HCEC 1CT (cell line): ENCODE measurements at regions not wholly inside any gene's neighbourhood (a gene's known extent, or its start where the extent isn't known, plus 50 kb on each side); places are given as distances from the start of the nearest gene placed in this dataset.

ENCODE experiments used
- DNase-seq: peaks from one replicate; pipeline ENCODE4 v3.0.0-alpha.2; 2017

DNA sequence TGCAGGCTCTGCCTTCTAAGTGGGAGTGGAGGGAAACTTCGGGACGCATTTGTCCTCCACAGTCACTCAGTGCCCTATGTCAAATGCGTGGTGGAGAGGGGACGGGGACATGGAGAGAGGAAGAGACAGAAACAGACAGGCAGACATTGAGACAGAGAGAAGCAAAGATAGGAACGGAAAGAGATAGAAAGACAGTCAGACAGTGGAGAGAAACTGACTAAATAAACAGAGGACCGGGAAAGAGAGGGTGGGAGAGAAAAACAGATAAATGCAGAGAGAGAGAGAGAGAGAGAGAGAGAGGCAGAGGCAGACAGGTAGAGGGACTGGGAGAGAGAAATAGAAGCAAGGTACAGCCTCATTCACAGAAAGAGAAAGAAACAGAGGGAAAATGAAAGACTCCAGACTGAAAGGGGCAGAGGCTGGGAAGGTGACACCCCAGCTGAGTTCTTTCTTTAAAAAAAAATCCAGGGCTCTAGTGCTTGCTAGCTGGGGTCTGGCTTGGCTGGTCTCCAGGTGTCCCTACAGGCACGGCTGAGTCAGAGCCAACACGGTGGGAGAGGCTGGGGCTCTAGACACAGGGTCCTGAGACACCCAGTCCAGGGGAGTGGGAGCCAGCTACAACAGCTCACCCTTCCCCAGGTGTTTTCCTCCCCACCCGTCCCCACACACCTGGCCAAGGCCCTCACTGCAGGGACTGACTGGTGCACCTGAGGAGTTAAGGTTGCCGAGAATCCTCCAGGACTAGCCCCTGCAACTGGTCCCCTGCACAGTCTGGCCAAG is 506.1 kb upstream of the PROK2 start:
- DNase-seq: no peak

DNA sequence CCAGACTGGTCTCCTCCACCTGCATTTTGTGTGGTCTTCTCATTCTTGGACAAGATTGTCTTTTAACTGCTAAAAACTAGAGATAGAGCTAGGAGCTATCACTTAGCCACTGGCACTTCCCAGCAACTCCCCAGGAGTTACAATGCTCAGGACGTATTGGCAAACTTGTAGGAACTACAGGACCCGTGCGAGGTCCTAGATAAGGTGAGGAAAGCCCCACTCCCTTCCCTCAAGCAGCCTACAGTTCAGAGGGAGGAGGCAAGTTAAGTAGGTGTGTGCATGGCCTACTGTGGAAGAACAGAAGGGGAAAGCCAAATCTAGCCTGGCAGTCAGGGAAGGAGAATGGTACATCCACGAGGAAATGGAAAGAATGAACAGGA is 504.7 kb upstream of the PROK2 start:
- no peak for DNase-seq

DNA sequence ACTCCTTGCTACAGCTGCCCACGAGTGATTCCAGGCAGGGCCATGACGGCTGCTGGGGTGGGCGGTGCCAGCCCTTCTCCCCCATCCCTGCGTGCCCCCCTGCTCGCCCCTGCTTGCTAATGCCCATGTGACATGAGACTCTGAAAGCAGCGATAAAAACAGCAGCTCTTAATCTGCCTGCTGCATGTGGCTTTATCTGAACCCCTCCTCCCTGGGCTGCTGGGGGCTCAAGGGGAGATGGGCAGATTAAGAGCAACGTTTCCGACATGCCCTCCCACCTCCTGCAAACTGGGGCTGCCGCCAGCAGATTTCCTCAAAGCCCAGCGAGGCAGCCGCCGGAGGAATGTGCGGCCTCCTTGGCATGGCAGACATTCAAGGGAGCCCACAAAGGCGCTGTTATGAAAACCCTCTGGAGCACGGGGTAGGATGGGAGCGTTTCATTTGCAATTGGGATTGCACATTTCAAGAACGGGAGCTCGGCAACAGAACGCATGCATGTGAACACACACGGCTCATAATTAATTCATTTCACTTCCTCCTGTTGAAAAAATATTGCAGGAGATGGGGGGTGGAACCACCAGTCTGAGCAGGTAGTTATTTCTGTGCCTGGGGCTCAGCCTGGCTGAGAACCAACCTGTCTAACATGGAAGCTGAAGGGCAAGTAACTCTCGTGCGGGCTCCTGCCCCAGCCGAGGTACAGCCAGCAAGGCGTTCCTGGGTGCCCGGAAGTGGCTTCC is 504.2 kb upstream of the PROK2 start:
- DNase-seq: peak; percentile 19

DNA sequence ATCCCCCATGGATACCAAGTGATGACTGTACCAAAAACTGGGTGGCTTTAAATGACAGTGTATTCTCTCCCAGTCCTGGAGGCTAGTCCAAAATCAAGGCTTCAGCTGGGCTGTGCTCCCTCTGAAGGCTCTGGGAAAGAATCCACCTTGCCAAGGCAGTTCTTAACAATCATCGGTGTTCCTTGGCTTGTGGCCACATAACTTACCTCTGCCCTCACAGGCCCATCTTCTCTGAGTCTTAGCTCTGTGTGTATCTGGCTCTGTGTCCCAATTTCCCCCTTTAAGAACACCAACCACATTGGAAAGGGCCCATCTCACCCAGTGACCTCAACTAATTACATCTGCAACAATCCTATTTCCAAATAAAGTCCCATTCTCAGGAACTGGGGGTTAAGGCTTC is 503.0 kb upstream of the PROK2 start:
- no peak for DNase-seq

DNA sequence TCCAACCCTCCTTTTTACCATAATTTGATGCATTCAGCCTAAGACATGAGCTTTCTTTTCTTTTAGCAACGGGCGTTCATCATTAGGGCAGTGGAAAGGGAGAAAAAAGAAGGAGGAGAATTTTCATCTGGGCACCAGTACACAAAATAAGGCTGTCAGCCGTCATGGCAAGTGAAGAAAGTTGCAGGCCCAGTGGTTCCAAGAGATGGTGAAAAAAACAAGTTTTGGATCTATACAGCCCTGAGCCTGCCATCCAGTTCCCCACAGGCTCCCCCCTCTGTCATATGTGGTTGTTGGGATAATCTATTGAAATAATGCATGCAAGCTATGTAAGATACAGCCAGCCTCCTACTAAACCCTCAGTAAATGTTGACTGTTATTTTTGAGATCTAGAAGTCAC is 500.6 kb upstream of the PROK2 start:
- no peak for DNase-seq

DNA sequence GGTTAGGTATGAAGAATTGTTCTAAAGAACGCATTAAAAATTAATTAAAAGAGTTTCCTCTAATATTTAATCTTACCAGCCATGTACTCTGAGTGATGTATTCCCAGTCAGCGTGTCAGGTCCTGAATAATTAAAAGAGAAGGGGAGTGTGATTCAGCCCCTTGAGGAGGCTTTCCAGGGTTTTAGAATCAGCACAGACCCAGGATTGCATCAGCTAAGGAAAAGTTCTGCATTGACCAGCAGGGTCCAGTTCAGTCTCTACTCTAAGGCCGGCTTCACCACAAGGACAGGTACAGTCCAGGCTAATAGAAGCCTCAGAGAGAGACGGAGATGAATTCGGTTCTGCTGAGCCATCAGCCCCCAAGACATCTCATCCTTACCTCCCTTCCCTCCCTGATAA is 499.5 kb upstream of the PROK2 start:
- no peak for DNase-seq

DNA sequence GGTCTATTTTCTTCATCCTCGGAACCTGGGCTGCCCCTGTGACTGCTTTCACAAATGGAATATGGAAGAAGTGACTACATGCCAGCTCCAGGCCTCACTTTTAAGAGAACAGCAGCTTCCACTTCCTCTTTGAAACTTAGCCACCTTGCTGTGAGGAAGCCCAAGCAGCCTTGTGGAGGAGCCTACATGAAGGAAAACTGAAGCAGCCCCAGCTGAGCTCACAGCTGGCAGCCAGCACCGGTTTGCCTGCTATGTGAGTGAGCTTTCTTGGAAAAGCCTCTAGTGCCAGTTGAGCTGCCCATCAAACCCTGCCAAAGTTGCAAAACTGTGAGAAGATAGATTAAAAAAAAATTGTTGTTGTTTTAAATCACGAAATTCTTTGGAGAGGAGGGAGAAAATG is 498.0 kb upstream of the PROK2 start:
- no peak for DNase-seq

DNA sequence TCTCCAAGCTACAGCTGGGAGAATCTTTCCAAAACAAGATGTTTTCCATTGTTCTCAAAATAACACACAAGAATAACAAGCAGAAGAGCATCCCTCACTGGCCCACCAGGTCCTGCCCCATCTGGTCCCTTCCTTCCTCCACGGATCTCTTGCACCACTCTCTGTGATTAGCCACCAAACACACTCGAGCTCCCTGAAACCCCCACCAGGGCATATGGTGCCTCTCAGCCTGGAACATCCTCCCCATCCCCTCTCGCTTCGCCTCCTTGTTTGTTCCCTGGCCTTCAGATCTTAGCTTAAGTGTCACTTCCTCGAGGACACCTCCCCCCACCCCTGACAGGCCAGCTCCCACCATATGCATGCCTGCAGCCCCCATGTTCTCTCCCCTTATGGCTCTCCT is 496.6 kb upstream of the PROK2 start:
- DNase-seq: no peak

DNA sequence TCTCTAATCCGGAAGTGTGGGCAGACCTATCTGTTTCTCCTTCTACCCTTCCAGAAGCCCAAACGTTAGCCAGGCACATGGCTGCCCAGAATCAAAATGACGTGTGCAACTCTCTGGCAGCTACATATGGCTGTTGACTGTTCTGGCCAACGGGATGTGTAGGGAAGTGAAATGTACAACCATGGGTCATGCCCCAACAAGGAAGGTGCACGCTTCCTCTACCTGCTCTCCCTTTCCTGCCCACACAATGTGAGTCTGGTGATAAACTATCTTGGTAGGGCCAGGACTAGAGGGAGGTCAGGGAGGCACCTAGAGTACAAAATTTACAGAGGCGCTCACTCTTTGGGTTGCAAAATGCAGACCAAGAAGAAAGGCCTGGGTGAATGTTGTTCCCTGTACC is 495.9 kb upstream of the PROK2 start:
- no peak for DNase-seq

DNA sequence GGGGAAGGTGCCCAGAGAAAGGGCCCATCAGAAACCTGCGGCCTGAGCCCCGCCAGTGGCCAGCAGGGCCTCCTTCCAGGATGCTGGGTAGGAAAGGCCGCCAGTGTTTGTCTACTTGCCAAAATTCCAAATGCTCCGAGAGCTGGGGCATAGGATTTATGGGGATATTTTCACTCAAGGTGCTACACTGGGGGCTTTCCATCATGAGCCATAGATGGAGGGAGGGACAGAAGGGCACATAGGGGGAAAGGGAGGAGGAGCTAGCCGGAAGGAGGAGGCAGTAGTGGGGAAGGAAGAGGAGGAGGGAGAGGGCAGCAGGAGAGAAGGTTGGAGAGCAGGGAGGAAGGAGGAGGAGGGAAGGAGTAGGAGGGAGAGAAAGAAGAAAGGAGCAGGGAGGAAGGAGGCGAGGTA is 494.7 kb upstream of the PROK2 start:
- no peak for DNase-seq

DNA sequence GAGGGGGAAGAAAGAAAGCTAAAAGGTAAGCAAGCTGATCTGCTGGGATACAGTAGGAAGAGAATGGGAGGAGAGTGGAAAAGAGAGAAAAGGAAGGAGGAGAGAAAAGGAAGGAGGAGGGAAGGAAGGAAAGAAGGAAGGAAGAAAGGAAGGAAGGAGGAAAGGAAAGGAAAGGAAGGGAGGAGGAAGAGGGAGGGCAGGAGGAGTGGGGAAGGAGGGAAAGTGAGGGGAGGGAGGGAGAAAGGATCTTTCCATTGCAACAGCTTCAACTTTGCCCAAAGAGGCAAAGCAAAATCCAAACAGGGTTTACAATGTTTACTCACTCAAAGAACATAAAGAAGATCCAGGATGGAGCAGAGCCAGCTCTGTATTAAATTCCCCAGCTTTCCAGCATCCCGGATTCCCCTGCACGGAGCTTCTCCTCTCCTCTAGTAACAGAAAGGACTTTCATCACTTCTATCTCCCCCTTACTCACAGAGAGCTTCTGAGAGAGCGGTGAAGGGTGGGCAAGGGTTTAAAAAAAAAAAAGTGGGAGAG is 494.2 kb upstream of the PROK2 start:
- no peak for DNase-seq

DNA sequence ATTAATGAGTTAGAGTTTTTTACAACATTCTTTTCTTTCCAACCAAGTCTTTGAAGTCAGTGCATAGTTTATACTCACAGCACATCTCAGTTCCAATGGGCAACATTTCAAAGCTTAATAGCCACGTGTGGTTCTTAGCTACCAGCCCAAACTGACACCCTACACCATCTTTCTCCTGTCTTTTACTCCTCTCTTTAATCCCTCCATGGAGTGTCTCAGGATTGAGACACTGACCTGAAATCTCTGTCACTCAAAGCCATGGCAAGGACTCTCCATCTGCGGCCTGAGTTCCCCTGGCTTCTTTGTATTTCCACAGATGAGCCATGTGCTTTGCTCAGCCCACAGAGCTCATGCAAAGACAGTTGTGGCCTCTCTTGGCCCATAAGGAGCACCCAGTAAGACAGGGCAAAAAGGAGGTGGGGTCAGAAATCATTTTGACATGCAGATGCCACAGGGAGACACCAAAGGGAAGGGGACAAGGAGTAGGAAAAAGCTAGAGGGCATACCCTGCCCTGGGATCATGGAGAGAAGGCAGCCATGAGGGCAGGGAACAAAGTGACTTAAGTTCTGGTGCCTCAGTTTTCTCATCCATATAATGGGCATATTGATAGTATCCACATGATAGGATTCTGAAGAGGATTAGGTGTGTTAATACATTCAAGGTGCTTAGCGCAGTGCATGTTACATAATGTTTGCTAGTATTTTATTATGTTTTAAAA is 493.6 kb upstream of the PROK2 start:
- no peak for DNase-seq

DNA sequence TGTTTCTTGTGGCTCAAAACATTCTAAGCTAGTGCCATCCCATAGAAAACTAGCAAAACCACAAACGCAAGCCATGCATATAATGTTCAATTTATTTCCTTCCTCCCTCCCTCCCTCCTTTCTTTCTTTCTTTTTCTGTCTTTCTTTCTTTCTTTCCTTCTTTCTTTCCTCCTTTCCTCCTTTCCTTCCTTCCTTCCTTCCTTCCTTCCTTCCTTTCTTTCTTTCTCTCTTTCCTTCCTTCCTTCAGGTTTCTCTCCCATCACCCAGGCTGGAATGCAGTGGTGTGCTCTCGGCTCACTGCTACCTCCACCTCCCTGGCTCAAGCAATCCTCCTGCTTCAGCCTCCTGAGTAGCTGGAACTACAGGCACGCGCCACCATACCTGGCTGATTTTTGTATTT is 492.8 kb upstream of the PROK2 start:
- DNase-seq: no peak

DNA sequence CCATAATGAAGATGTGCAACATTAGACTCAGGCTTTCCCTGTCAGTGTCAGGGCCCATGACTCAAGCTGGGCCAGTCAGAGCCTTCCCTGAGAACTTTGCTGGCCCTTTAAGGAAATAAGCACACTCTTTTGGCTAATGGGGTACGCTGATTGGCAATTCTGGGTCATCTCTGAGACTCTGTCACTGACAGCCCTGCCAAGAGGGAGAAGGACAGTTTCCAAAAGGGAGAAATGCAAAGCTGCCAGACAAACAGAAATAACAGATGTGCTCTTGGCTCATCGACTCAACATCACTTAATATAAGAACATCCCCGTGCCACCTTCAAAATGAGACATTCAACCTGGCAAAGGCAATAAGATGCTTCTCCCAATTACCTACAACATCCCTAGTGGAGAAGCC is 491.9 kb upstream of the PROK2 start:
- DNase-seq: no peak

DNA sequence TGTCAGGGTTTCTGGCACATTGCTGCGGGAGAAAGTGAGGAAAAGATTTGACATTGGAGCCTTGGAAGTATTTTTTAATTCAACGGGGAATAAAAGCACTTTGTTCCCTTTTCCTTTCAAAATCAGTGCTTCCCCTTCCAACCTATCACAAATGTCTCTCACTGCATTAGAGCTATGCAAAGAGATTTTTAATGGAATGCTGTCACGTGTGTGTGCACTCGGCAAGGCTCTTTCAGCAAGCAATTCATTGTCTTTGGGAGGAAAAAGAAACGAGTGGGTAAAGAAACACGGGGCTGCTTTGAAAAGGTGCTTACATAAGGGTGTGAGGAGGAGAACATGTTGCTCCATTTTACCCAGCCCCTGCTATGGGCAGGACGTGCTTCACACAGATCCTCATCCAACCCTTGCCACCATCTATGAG is 490.4 kb upstream of the PROK2 start:
- DNase-seq: no peak

DNA sequence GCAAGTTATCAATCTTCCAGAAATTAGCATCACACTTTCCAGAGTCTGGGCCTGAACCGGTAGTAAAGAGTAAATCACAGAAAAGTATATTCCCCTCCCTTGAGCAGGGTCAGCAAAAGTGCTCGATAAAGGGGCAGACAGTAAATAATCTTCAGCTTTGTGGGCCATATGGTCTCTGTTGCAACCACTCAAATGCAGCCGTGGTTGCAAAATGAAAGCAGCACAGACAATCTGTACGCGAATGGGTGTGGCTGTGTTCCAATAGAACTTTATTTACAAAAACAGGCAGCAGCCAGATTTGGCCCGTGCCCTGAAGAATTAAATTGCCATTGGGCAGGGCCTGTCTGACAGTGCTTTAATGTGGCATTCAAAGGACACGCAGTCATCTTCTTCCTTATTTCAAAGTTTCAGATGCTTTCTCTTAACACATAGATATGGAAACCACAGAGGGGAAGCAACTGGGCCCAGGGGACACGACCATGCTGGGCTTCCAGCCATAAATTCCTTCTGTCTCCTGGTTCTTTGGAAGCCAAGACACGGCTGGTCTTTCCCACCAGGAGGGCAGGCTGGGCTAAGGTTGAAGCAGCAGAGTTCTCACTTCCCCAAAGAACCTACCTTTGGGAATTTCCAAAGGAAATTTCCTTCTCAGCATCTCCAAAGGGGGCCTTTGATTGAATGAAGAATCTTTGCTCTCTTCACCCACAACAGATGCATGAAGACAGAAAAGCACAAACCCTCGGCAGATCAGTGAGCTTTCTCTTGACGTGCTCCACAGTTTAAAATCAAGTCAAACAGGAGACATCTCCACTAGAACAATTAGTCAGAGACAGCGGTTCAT is 489.8 kb upstream of the PROK2 start:
- peak; percentile 54 for DNase-seq

DNA sequence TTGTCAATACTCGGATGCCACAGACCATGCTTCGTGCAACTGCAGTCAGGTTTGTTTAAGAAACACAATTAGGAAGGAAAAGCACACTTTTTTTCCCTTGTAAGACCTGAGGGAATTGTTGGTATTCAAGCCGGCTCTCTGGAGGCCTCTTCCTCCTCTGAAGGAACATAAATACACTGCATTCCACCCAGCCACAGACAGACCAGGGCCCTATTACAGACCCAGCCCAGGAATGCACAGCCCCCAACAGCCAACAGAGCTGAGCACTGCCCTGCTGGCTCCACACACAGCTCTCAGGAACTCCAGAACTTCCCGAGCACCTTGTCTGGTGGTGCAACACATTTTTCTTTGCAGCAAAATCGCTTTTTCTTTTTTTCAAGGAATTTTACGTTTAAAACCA is 488.7 kb upstream of the PROK2 start:
- DNase-seq: no peak

DNA sequence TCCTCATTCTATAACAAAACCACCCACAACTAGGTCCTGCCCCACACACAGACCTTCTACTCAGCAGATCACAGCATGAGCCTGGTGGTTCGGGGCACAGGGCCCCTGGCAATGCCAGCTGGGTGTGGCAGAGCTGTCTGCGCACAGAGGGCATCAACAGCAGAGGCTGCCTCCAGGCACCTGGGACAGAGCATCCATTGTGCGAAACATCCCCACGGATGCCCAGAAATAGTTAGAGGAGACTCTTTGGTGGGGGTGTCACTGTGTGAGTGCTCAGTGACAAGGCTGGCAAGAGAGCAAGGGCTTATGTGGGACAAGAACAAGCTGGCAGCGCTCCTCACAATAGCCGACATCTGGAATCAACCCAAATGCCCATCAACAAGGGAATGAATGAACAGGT is 487.4 kb upstream of the PROK2 start:
- DNase-seq: no peak

DNA sequence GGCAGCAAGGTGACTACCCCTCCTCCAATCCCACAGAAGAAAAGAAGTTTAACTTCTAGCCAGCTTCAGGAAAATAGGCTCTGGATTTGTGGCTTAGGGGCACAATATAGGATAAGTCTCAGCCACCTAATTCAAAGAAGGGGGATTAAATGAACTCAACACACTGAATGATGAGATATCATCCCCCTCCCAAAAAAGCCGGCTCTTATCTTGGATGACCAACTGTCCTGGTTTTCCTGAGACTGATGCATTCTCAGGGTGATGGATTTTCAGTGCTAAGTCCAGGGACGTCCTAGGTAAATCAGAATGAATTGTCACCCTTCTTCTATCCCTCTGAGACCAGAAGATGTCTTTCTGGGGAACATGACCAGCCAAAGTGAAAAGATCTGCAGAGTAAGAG is 487.0 kb upstream of the PROK2 start:
- no peak for DNase-seq

DNA sequence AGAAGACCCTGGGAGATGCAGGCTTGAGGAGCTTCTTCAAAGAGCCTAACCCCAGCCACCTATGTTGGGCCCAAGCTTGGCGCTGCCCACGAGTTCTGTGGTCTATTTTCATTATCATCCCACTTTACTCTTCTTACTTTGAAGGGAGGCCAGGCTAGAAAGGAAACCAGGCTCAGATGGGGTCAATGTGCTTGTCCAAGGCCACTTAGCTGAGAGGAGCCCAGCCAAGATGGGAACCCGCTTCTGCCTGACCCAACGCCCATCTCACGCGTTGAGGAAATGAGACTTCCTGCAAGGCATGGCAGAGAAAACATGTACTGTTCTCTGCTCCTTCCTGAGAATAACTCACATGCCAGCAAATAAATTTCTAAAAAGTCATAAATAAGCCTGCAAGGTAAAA is 486.3 kb upstream of the PROK2 start:
- DNase-seq: no peak

DNA sequence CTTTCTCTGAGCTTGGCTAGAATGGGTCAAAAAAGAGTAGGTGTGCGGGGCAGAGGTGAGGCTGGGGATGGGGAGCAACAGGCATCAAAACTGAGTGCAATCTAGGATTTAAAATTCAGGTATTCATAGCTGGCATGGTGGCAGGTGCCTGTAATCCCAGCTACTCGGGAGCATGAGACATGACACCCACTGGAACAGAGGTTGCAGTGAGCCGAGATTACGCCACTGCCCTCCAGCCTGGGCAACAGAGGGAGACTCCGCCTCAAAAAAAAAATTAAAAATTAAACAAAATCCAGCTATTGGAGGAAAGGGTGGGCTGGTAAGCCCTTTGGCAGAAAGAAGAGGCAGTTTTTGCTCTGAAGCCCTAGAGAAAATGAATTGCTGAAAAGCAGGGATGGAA is 485.8 kb upstream of the PROK2 start:
- no peak for DNase-seq

DNA sequence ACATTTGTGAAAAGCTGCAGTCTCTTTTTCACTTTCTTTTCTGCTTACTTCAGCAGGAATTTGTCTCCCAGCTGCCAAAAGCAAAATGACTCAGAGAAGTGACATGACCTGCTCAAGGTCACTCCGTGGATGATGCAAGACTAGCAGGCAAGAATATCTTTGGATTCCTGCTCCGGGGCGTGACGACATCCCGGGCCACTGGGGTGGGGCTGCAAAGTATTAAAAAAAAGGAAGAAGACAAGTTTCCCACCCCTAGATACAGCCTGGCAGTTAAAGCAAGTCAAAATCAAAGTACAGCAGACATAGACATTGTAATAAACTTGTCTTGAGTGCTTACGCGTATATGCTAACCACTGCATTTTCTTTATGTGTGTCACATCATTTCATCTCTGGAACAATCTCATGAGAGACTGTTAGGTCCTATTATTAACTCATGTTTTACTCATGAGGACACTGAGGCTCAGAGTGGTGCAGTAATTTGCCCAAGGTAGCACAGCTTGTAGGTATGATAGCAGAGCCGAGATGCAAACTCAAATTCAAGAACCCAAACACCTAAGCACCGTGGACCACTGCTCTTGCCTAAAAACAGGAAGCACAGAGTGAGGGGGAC is 485.2 kb upstream of the PROK2 start:
- DNase-seq: peak; percentile 92
